Activated CD4-positive, alpha-beta T cell treated with anti-CD3 and anti-CD28 coated beads for 48 hours (primary cell): ENCODE measurements at regions not wholly inside any gene's neighbourhood (a gene's known extent, or its start where the extent isn't known, plus 50 kb on each side); places are given as distances from the start of the nearest gene placed in this dataset.
"Not testable (repeated sequence)": the region's sequence is repeated elsewhere in the genome, so short reads cannot be mapped to it uniquely, and the experiment has no call there.

ENCODE experiments used
- DNase-seq: peaks from one replicate; pipeline ENCODE4 v3.0.0-alpha.2; 2020

DNA sequence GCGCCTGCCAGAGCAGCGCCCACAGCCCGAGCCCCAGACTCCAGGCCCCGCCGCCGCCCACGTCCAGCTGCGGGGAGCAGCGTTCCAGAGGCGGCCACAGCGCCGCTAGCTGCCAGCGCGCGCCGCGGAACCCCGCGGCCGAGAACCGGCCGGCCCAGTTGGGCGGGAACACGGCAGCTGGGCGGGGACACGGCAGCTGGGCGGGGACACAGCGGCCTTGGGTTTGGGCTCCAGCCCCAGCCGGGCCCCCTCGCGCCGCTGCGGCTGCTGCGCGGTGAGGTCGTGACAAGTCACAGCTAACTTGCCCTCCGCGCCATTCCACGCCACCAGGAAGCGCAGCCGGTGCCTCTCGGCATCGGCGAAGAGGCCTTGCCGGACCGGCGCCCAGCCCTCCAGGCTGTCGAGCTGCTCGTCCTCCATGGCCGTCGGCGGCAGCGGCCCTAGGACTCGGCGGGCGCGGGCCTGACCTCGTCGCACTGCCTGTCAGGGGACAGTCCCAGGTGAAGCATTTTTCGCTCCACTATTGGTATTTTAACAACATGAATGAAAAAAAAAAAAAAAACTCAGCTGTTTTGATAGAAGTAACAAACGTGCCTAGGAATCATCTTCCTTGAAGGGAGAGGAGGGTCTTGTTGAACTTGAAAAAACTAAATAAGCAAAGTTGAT lies 56.6 kb upstream of the GOLGA8N start:
- peak; percentile 61 for DNase-seq

DNA sequence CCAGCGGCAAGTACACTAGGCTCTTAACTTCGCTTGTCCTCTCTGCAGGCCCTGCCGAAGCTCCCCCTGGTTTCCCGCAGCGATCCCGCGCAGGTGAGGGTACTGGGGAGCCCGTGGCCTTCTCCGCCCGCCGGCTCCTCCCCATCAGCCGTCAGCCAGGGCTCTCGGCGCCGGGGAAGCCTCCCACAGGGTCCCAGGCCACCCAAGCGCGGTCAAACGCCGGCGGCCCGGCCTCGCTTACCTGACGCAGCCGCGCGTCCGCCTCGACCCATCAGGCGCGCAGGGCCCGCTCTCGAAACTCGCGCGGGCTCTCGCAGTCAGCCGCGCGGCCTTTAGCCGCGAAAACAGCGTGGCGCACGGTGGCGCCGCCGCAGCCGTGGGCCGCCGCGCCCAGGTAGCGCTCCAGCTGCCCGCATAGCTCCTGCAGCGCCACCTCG lies 57.2 kb upstream of the GOLGA8N start:
- not testable (repeated sequence) for DNase-seq

GRCh38 chr15:32535150-32535898 lies 57.9 kb upstream of the GOLGA8N start:
- not testable (repeated sequence) for DNase-seq

- DNase-seq = not testable (repeated sequence)
These were observed 67.5 kb upstream of the GOLGA8O start for GRCh38 chr15:32522900-32523299.

DNA sequence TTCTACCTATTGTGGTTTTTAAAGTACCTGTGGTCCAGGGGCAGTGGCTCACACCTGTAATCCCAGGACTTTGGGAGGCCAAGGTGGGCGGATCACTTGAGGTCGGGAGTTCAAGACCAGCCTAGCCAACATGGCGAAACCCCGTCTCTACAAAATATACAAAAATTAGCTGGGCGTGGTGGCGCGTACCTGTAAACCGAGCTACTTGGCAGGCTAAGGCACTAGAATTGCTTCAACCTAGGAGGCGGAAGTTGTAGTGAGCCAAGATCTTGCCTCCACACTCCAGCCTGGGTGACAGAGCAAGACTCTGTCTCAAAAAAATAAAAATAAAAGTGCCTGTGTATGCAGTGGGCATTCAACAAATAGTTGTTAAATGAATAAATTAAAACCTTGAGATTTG lies 67.0 kb upstream of the GOLGA8O start:
- not testable (repeated sequence) for DNase-seq

- DNase-seq = not testable (repeated sequence)
These were observed 63.5 kb upstream of the GOLGA8O start for GRCh38 chr15:32518976-32519375.

DNA sequence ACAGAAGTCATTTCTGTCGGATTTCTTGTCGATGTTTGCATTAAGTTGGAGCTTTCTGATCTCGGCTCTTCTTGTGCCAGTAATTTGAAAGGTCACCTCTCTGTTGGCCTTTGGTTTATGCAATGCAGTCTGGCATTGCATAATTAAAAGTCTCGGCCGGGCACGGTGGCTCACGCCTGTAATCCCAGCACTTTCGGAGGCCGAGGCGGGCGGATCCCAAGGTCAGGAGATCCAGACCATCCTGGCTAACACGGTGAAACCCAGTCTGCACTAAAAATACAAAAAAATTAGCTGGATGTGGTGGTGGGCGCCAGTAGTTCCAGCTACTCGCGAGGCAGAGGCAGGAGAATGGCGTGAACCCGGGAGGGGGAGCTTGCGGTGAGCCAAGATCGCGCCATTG lies 62.6 kb upstream of the GOLGA8O start:
- DNase-seq = not testable (repeated sequence)

GRCh38 chr15:32516954-32517353 lies 61.5 kb upstream of the GOLGA8O start:
- DNase-seq = not testable (repeated sequence)

DNA sequence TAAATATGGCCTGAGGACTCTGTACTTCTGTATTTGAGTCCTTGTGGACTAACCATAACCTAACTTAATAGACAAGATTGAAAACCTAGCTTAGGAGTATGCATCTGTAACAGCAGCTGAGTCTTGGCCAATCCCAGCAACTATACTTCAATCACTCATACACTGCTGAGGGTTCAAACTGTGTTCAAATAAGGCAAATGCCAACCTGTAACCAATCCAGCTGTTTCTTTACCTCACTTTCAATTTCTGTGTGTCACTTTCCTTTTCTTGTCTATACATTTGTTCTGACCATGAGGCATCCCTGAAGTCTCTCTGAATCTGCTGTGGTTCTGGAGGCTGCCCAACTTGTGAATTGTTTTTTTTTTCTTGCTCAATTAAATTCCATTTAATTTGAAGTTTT lies 57.9 kb upstream of the GOLGA8O start:
- not testable (repeated sequence) for DNase-seq

DNA sequence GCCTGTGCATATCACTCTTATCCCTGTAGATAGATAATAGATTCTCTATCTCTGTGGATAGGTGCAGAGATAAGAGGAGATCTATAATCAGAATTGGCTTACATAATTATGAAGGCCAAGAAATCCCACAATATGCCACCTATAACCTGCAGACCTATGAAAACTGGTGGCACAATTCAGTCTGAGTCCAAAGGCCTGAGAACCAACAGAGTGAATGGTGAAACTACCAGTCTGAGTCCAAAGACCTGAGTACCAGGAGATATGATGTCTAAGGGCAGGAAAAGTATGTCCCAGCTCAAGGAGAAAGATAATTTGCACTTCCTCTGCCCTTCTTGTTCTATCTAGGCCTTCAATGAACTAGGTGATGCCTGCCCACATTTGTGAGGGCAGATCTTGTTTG lies 54.6 kb upstream of the GOLGA8O start:
- not testable (repeated sequence) for DNase-seq

- not testable (repeated sequence) for DNase-seq
These were observed 52.6 kb upstream of the GOLGA8O start for GRCh38 chr15:32508081-32508480.

DNA sequence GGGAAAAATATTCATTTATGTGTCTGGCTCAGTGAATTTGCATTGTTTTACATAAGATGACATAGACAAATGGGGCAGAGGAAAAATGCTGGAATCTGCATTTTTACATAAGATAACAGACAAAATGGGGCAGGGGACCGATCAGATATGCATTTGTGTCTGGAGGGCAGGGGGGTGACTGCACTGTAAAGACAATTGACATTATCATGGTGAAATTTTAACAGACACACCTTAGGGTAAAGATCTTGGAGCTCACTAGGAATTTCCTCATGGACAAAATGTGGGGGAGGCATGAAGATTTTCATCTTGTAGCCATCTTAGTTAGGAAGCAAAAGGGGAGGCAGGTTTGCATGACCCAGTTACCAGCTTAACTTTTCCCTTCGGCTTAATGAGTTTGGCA lies 51.4 kb upstream of the GOLGA8O start:
- DNase-seq = not testable (repeated sequence)

GRCh38 chr15:32505633-32506032 lies 50.2 kb upstream of the GOLGA8O start:
- DNase-seq = not testable (repeated sequence)
